ENCODE measurements at regions not wholly inside any gene's neighbourhood (a gene's known extent, or its start where the extent isn't known, plus 50 kb on each side); places are given as distances from the start of the nearest gene placed in this dataset.
"Not testable (repeated sequence)": the region's sequence is repeated elsewhere in the genome, so short reads cannot be mapped to it uniquely, and the experiment has no call there.

- no peaks in the 10 kb centered on the region for H3K36me3 ChIP-seq (ENCODE audit: control insufficient read depth in 2 of 2, insufficient read depth in 2 of 2, low read length in 2 of 2)
- no peaks in the 10 kb centered on the region for H3K27me3 ChIP-seq (ENCODE audit: control insufficient read depth in 2 of 2, insufficient read depth in 2 of 2, low read length in 2 of 2)
- H3K9ac ChIP-seq (ENCODE audit: low read depth in 1 of 2, low read length in 2 of 2): no peak overlapping the region
- H3K4me1 ChIP-seq (ENCODE audit: control insufficient read depth in 2 of 2, insufficient read depth in 2 of 2, low read length in 2 of 2): no peaks in the 10 kb centered on the region
- H3K27ac ChIP-seq (ENCODE audit: low read depth in 2 of 2, low read length in 2 of 2): no peak overlapping the region
- H3K4me3 ChIP-seq (ENCODE audit: low read length in 2 of 2): no peak overlapping the region
- H3K9me3 ChIP-seq (ENCODE audit: control insufficient read depth in 2 of 2, low read length in 2 of 2): peaks cover 0 to 6% of the 10 kb centered on the region in 2 donors
These were observed 586.1 kb downstream of the DNAH5 start for GRCh38 chr5:13358342-13358741.

- Histone ChIP-seq H3K4me1 (ENCODE audit: control insufficient read depth in 2 of 2, insufficient read depth in 2 of 2, low read length in 2 of 2) (no peaks in the 10 kb centered on the region), H3K9ac (ENCODE audit: low read depth in 1 of 2, low read length in 2 of 2) (no peak overlapping the region), H3K27me3 (ENCODE audit: control insufficient read depth in 2 of 2, insufficient read depth in 2 of 2, low read length in 2 of 2) (no peaks in the 10 kb centered on the region), H3K36me3 (ENCODE audit: control insufficient read depth in 2 of 2, insufficient read depth in 2 of 2, low read length in 2 of 2) (no peaks in the 10 kb centered on the region), H3K27ac (ENCODE audit: low read depth in 2 of 2, low read length in 2 of 2) (no peak overlapping the region), H3K9me3 (ENCODE audit: control insufficient read depth in 2 of 2, low read length in 2 of 2) (peaks cover 0 to 6% of the 10 kb centered on the region in 2 donors), H3K4me3 (ENCODE audit: low read length in 2 of 2) (no peak overlapping the region)
These were observed 586.6 kb downstream of the DNAH5 start for GRCh38 chr5:13357929-13358328.

- H3K4me1 ChIP-seq (ENCODE audit: control insufficient read depth in 2 of 2, insufficient read depth in 2 of 2, low read length in 2 of 2): no peaks in the 10 kb centered on the region
- no peaks in the 10 kb centered on the region for H3K27me3 ChIP-seq (ENCODE audit: control insufficient read depth in 2 of 2, insufficient read depth in 2 of 2, low read length in 2 of 2)
- no peak overlapping the region for H3K9ac ChIP-seq (ENCODE audit: low read depth in 1 of 2, low read length in 2 of 2)
- H3K4me3 ChIP-seq (ENCODE audit: low read length in 2 of 2): no peak overlapping the region
- no peak overlapping the region for H3K27ac ChIP-seq (ENCODE audit: low read depth in 2 of 2, low read length in 2 of 2)
- no peaks in the 10 kb centered on the region for H3K9me3 ChIP-seq (ENCODE audit: control insufficient read depth in 2 of 2, low read length in 2 of 2)
- no peaks in the 10 kb centered on the region for H3K36me3 ChIP-seq (ENCODE audit: control insufficient read depth in 2 of 2, insufficient read depth in 2 of 2, low read length in 2 of 2)
These were observed 588.3 kb downstream of the DNAH5 start for GRCh38 chr5:13356226-13356625.

- Histone ChIP-seq H3K36me3 (ENCODE audit: control insufficient read depth in 2 of 2, insufficient read depth in 2 of 2, low read length in 2 of 2) (no peaks in the 10 kb centered on the region), H3K9ac (ENCODE audit: low read depth in 1 of 2, low read length in 2 of 2) (no peak overlapping the region), H3K4me3 (ENCODE audit: low read length in 2 of 2) (no peak overlapping the region), H3K4me1 (ENCODE audit: control insufficient read depth in 2 of 2, insufficient read depth in 2 of 2, low read length in 2 of 2) (no peaks in the 10 kb centered on the region), H3K27me3 (ENCODE audit: control insufficient read depth in 2 of 2, insufficient read depth in 2 of 2, low read length in 2 of 2) (no peaks in the 10 kb centered on the region), H3K27ac (ENCODE audit: low read depth in 2 of 2, low read length in 2 of 2) (no peak overlapping the region), H3K9me3 (ENCODE audit: control insufficient read depth in 2 of 2, low read length in 2 of 2) (no peaks in the 10 kb centered on the region)
These were observed 589.9 kb downstream of the DNAH5 start for GRCh38 chr5:13354611-13355010.

- Histone ChIP-seq H3K4me3 (ENCODE audit: low read length in 2 of 2) (no peak overlapping the region), H3K9ac (ENCODE audit: low read depth in 1 of 2, low read length in 2 of 2) (no peak overlapping the region), H3K36me3 (ENCODE audit: control insufficient read depth in 2 of 2, insufficient read depth in 2 of 2, low read length in 2 of 2) (no peaks in the 10 kb centered on the region)
These were observed 593.7 kb downstream of the DNAH5 start for GRCh38 chr5:13350767-13351166.

GRCh38 chr5:13348568-13348967, 595.9 kb downstream of the DNAH5 start:
- Histone ChIP-seq H3K9me3 (ENCODE audit: control insufficient read depth in 2 of 2, low read length in 2 of 2) (no peaks in the 10 kb centered on the region), H3K27me3 (ENCODE audit: control insufficient read depth in 2 of 2, insufficient read depth in 2 of 2, low read length in 2 of 2) (no peaks in the 10 kb centered on the region), H3K4me1 (ENCODE audit: control insufficient read depth in 2 of 2, insufficient read depth in 2 of 2, low read length in 2 of 2) (no peaks in the 10 kb centered on the region), H3K27ac (ENCODE audit: low read depth in 2 of 2, low read length in 2 of 2) (no peak overlapping the region), H3K4me3 (ENCODE audit: low read length in 2 of 2) (no peak overlapping the region), H3K9ac (ENCODE audit: low read depth in 1 of 2, low read length in 2 of 2) (no peak overlapping the region), H3K36me3 (ENCODE audit: control insufficient read depth in 2 of 2, insufficient read depth in 2 of 2, low read length in 2 of 2) (no peaks in the 10 kb centered on the region)

More at GRCh38 chr5:13350767-13351166, 593.7 kb downstream of the DNAH5 start:
- no peaks in the 10 kb centered on the region for H3K9me3 ChIP-seq (ENCODE audit: control insufficient read depth in 2 of 2, low read length in 2 of 2)
- no peak overlapping the region for H3K27ac ChIP-seq (ENCODE audit: low read depth in 2 of 2, low read length in 2 of 2)
- no peaks in the 10 kb centered on the region for H3K27me3 ChIP-seq (ENCODE audit: control insufficient read depth in 2 of 2, insufficient read depth in 2 of 2, low read length in 2 of 2)
- H3K4me1 ChIP-seq (ENCODE audit: control insufficient read depth in 2 of 2, insufficient read depth in 2 of 2, low read length in 2 of 2): no peaks in the 10 kb centered on the region

- H3K4me1 ChIP-seq (ENCODE audit: control insufficient read depth in 2 of 2, insufficient read depth in 2 of 2, low read length in 2 of 2): no peaks in the 10 kb centered on the region
- no peaks in the 10 kb centered on the region for H3K9me3 ChIP-seq (ENCODE audit: control insufficient read depth in 2 of 2, low read length in 2 of 2)
- no peaks in the 10 kb centered on the region for H3K27me3 ChIP-seq (ENCODE audit: control insufficient read depth in 2 of 2, insufficient read depth in 2 of 2, low read length in 2 of 2)
- no peaks in the 10 kb centered on the region for H3K36me3 ChIP-seq (ENCODE audit: control insufficient read depth in 2 of 2, insufficient read depth in 2 of 2, low read length in 2 of 2)
- H3K4me3 ChIP-seq (ENCODE audit: low read length in 2 of 2): no peak overlapping the region
- no peak overlapping the region for H3K27ac ChIP-seq (ENCODE audit: low read depth in 2 of 2, low read length in 2 of 2)
- H3K9ac ChIP-seq (ENCODE audit: low read depth in 1 of 2, low read length in 2 of 2): no peak overlapping the region
These were observed 598.1 kb downstream of the DNAH5 start for GRCh38 chr5:13346401-13346800.

GRCh38 chr5:13339093-13339492, 605.4 kb downstream of the DNAH5 start:
- no peak overlapping the region for H3K4me3 ChIP-seq (ENCODE audit: low read length in 2 of 2)
- no peak overlapping the region for H3K9ac ChIP-seq (ENCODE audit: low read depth in 1 of 2, low read length in 2 of 2)
- no peaks in the 10 kb centered on the region for H3K36me3 ChIP-seq (ENCODE audit: control insufficient read depth in 2 of 2, insufficient read depth in 2 of 2, low read length in 2 of 2)

GRCh38 chr5:13335026-13335425, 609.5 kb downstream of the DNAH5 start:
- H3K4me3 ChIP-seq (ENCODE audit: low read length in 2 of 2); H3K36me3 ChIP-seq (ENCODE audit: control insufficient read depth in 2 of 2, insufficient read depth in 2 of 2, low read length in 2 of 2); H3K27me3 ChIP-seq (ENCODE audit: control insufficient read depth in 2 of 2, insufficient read depth in 2 of 2, low read length in 2 of 2); H3K9me3 ChIP-seq (ENCODE audit: control insufficient read depth in 2 of 2, low read length in 2 of 2); H3K4me1 ChIP-seq (ENCODE audit: control insufficient read depth in 2 of 2, insufficient read depth in 2 of 2, low read length in 2 of 2); H3K27ac ChIP-seq (ENCODE audit: low read depth in 2 of 2, low read length in 2 of 2); H3K9ac ChIP-seq (ENCODE audit: low read depth in 1 of 2, low read length in 2 of 2): not testable (repeated sequence)

More at GRCh38 chr5:13339093-13339492, 605.4 kb downstream of the DNAH5 start:
- Histone ChIP-seq H3K4me1 (ENCODE audit: control insufficient read depth in 2 of 2, insufficient read depth in 2 of 2, low read length in 2 of 2) (no peaks in the 10 kb centered on the region), H3K9me3 (ENCODE audit: control insufficient read depth in 2 of 2, low read length in 2 of 2) (no peaks in the 10 kb centered on the region), H3K27me3 (ENCODE audit: control insufficient read depth in 2 of 2, insufficient read depth in 2 of 2, low read length in 2 of 2) (no peaks in the 10 kb centered on the region), H3K27ac (ENCODE audit: low read depth in 2 of 2, low read length in 2 of 2) (no peak overlapping the region)

- Histone ChIP-seq H3K27ac (ENCODE audit: low read depth in 2 of 2, low read length in 2 of 2) (no peak overlapping the region), H3K27me3 (ENCODE audit: control insufficient read depth in 2 of 2, insufficient read depth in 2 of 2, low read length in 2 of 2) (no peaks in the 10 kb centered on the region), H3K9me3 (ENCODE audit: control insufficient read depth in 2 of 2, low read length in 2 of 2) (peaks cover 0 to 2% of the 10 kb centered on the region in 2 donors), H3K36me3 (ENCODE audit: control insufficient read depth in 2 of 2, insufficient read depth in 2 of 2, low read length in 2 of 2) (no peaks in the 10 kb centered on the region), H3K9ac (ENCODE audit: low read depth in 1 of 2, low read length in 2 of 2) (no peak overlapping the region), H3K4me1 (ENCODE audit: control insufficient read depth in 2 of 2, insufficient read depth in 2 of 2, low read length in 2 of 2) (no peaks in the 10 kb centered on the region), H3K4me3 (ENCODE audit: low read length in 2 of 2) (no peak overlapping the region)
These were observed 612.9 kb downstream of the DNAH5 start for GRCh38 chr5:13331585-13331984.

GRCh38 chr5:13328316-13328715, 616.2 kb downstream of the DNAH5 start:
- no peak overlapping the region for H3K27ac ChIP-seq (ENCODE audit: low read depth in 2 of 2, low read length in 2 of 2)
- no peaks in the 10 kb centered on the region for H3K4me1 ChIP-seq (ENCODE audit: control insufficient read depth in 2 of 2, insufficient read depth in 2 of 2, low read length in 2 of 2)
- H3K9me3 ChIP-seq (ENCODE audit: control insufficient read depth in 2 of 2, low read length in 2 of 2): peaks cover 0 to 2% of the 10 kb centered on the region in 2 donors
- H3K27me3 ChIP-seq (ENCODE audit: control insufficient read depth in 2 of 2, insufficient read depth in 2 of 2, low read length in 2 of 2): no peaks in the 10 kb centered on the region
- H3K9ac ChIP-seq (ENCODE audit: low read depth in 1 of 2, low read length in 2 of 2): no peak overlapping the region
- H3K36me3 ChIP-seq (ENCODE audit: control insufficient read depth in 2 of 2, insufficient read depth in 2 of 2, low read length in 2 of 2): no peaks in the 10 kb centered on the region
- H3K4me3 ChIP-seq (ENCODE audit: low read length in 2 of 2): no peak overlapping the region

Measured in mucosa of rectum (tissue), 2 donors.